GM12891 (cell line): ENCODE measurements at regions not wholly inside any gene's neighbourhood (a gene's known extent, or its start where the extent isn't known, plus 50 kb on each side); places are given as distances from the start of the nearest gene placed in this dataset.

Experiments
- POLR2A ChIP-seq: IDR thresholded peaks from 2 replicates; pipeline ENCODE4 v1.6.1; 2011; ENCODE audit warnings: low read depth, low read length, control low read depth
- POLR2AphosphoS5 ChIP-seq: IDR thresholded peaks from 2 replicates; pipeline ENCODE4 v1.6.1; 2011; ENCODE audit warnings: low read depth, low read length, control low read depth
- POU2F2 ChIP-seq: IDR thresholded peaks from 2 replicates; pipeline ENCODE4 v1.6.1; 2011; ENCODE audit warnings: low read depth, mild to moderate bottlenecking, control low read depth, low read length, moderate library complexity
- SPI1 ChIP-seq: IDR thresholded peaks from 2 replicates; pipeline ENCODE4 v1.6.1; 2011; ENCODE audit warnings: low read depth, low read length, control low read depth
- TAF1 ChIP-seq: IDR thresholded peaks from 2 replicates; pipeline ENCODE4 v1.6.1; 2011; ENCODE audit warnings: low read depth, low read length, control low read depth

DNA sequence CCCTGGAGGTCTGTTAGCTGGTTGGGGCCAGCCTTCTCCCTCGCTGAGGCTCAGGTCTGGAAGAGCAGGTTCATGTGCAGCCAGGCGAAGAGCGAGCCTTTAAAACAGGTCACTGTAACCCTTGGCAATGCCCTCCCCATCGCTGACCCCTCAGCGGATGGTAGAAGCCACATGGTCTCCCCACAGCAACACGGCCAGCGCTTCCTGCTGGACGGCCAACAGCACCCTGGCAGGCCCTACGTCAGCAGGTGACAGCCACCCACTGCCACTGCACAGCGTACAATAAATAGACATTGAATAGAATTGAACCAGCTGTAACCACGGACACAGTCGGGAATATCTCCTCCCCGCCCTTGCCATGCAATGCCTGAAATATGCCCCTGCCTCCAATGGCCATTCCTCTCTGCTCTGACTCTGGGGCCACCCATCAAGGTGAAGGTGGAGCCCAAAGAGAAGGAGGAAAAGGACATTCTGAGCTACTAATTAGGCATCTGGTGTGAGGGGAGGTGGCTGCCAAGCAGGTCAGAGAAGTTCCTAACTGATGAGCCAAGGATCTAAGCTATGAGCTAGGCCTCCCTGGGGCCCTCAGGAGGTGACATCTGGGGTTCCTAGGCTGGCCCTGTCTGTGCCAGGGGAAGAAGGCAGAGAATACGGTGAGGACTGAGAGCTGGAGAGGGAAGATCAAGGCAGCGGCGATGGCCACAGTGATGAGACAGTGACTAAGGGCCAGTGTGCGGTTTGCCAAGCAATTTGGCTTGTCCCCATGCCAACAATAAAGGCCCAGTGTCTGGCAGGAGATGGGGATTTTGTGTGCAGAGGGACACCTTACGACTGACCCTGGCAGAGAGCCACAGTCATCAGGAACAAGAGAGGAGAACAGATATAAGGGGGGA lies 202.3 kb downstream of the BCOR start:
- TF ChIP-seq POLR2A (no peak), POLR2AphosphoS5 (no peak), TAF1 (no peak), POU2F2 (no peak), SPI1 (no peak)
